Memory B cell (primary cell): ENCODE measurements at regions not wholly inside any gene's neighbourhood (a gene's known extent, or its start where the extent isn't known, plus 50 kb on each side); places are given as distances from the start of the nearest gene placed in this dataset.
"Not testable (repeated sequence)": the region's sequence is repeated elsewhere in the genome, so short reads cannot be mapped to it uniquely, and the experiment has no call there.

ENCODE experiments used
- ATAC-seq: fragments of 150-1000 bp; cut with Tn5 transposase; 2 replicates; pipeline ENCODE4 v1.10.0; 2021; ENCODE audit warnings: low read depth, mild to moderate bottlenecking, moderate library complexity
- DNase-seq, 2 donors: peaks; one replicate each; pipeline ENCODE4 v3.0.0; 2022; ENCODE audit warnings: low spot score in 2 of 2
- H3K27ac Mint-ChIP-seq: one replicate; pipeline ENCODE4 v1.8.0; 2022; ENCODE audit warnings: mild to moderate bottlenecking, moderate library complexity, mixed read lengths
- H3K27me3 Mint-ChIP-seq: one replicate; pipeline ENCODE4 v1.8.0; 2022; ENCODE audit warnings: mixed read lengths
- H3K36me3 Mint-ChIP-seq: one replicate; pipeline ENCODE4 v1.8.0; 2022; ENCODE audit warnings: mild to moderate bottlenecking, mixed read lengths
- H3K4me1 Mint-ChIP-seq: one replicate; pipeline ENCODE4 v1.8.0; 2022; ENCODE audit warnings: mixed read lengths
- H3K4me3 Mint-ChIP-seq: one replicate; pipeline ENCODE4 v1.8.0; 2022; ENCODE audit warnings: mild to moderate bottlenecking, moderate library complexity, mixed read lengths
- H3K9me3 Mint-ChIP-seq: one replicate; pipeline ENCODE4 v1.8.0; 2022; ENCODE audit warnings: mixed read lengths

DNA sequence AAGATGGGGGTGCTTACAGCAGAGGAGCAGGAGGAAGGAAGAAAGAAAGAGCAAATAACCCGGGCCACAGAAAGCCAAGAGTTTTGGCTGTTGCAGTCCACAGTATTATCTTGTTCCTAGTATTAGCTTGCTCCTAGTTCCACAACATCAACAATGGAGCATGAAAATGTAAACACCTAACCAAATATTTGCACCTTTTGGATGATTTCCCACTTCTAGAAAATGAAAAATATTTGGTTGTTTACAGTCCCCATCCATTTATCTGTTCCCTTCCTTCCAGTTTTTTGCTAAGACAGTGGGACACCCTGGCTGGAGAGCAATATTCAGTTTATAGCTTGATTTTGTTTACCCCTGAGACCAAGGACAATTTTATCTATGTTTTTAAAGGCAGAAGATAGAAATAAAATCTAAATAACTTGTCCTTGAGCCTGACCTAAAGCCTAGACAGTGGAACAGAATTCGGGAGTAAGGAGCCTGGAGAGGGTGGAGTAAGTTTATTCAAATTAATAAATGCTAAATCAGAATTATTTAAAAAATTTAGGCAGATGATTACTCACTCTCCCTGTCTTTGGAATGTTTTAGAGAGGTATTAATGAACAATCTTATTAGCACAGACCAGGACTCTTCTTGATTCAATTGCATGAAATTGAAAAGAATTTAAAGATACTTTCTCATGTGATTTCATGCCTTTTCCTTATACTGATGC lies 51.6 kb downstream of the RESF1 start:
- DNase-seq (no peak), ATAC-seq (no peak)
- H3K27me3 Mint-ChIP-seq = no peaks in the 10 kb centered on the region
- no peak overlapping the region for H3K4me3 Mint-ChIP-seq
- no peaks in the 10 kb centered on the region for H3K9me3 Mint-ChIP-seq
- no peak overlapping the region for H3K27ac Mint-ChIP-seq
- H3K4me1 Mint-ChIP-seq = no peaks in the 10 kb centered on the region
- H3K36me3 Mint-ChIP-seq = peaks cover 3% of the 10 kb centered on the region

DNA sequence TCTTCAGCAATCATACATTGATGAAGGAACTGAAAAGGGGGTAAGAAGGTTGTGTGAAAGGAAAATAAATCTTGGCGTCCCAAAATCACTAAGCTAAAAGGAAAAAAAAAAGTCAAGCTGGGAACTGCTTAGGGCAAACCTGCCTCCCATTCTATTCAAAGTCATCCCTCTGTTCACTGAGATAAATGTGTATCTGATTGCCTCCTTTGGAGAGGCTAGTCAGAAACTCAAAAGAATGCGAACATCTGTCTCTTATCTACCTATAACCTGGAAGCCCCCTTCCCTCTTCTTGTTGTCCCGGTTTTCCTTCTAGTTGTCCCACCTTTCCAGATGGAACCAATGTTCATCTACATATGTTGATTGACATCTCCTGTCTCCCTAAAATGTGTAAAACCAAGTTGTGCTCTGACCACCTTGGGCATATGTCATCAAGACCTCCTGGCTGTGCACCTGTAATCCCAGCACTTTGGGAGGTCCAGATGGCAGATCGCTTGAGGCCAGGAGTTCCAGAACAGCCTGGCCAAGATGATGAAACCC lies 53.1 kb downstream of the RESF1 start:
- no peak for ATAC-seq
- Mint-ChIP-seq H3K9me3 (no peaks in the 10 kb centered on the region), H3K4me1 (no peaks in the 10 kb centered on the region), H3K4me3 (no peak overlapping the region), H3K27ac (no peak overlapping the region), H3K36me3 (peaks cover 4% of the 10 kb centered on the region), H3K27me3 (no peaks in the 10 kb centered on the region)
- no peak for DNase-seq

DNA sequence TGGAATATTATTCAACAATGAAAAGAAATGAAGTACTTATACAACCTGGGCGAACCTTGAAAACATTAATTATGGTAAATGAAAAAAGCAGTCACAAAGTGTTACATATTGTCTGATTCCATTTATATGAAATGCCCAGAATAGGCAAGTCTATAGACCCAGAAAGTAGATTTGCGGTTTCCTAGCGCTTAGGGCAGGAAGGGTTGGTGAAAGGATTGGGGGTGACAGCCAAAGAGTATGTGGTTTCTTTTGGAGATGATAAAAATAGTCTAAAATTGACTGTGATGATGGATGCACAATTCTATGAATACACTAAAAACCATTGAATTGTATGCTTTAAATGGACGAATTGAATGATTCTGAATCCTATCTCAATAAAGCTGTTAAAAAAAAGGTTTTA lies 55.8 kb downstream of the RESF1 start:
- H3K27ac Mint-ChIP-seq = no peak overlapping the region

DNA sequence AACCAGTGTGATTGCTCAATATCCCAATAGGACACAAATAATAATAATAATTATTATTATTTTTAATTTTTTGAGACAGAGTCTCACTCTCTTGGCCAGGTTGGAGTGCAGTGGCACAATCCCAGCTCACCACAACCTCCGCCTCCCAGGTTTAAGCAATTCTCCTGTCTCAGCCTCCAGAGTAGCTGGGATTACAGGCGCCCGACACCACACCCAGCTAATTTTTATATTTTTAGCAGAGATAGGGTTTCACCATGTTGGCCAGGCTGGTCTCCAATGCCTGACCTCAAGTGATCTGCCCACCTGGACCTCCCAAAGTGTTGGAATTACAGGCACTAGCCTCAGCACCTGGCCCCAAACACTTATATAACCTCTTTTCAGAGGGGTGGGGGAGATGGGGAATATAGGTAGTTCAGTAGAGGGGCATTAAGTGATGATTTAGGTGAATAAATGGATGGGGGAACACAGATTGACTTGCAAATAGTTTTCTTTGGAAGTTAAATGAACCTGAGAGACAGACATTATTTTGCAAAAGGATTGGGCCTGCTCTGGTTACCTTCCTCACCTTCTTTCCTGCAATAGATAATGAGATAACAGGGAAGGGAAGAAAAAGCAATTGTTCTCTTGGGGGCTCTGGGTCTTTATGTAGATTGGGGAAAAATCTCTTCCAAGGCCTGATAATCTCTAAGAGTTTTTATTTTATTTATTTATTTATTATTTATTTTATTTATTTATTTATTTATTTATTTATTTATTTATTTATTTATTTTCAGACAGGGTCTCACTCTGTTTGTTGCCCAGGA lies 57.7 kb downstream of the RESF1 start:
- Mint-ChIP-seq H3K27ac (no peak overlapping the region), H3K4me1 (no peaks in the 10 kb centered on the region)
- no peak for ATAC-seq

More for the DNA sequence above, 55.8 kb downstream of the RESF1 start:
- Mint-ChIP-seq H3K4me1 (no peaks in the 10 kb centered on the region), H3K36me3 (peaks cover 3% of the 10 kb centered on the region), H3K9me3 (no peaks in the 10 kb centered on the region), H3K27me3 (no peaks in the 10 kb centered on the region), H3K4me3 (no peak overlapping the region)
- DNase-seq (no peak), ATAC-seq (no peak)

DNA sequence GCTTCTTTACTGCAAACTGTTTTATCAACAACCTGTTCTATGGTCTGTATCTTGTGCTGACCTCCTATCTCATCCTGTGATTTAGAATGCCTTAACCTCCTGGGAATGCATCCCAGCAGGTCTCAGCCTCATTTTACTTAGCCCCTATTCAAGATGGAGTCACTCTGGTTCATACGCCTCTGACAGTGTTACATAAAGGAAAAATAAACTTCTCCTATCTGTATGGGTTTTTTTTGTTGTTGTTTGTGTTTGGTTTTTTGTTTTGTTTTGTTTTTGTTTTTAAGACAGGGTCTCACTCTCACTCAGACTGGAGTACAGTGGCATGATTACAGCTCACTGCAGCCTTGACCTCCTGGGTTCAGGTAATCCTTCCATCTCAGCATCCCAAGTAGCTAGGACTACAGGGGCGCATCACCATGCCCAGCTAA lies 62.1 kb downstream of the RESF1 start:
- no peak for DNase-seq
- peaks cover 9% of the 10 kb centered on the region for H3K36me3 Mint-ChIP-seq
- no peak overlapping the region for H3K4me3 Mint-ChIP-seq
- no peak for ATAC-seq
- H3K9me3 Mint-ChIP-seq = no peaks in the 10 kb centered on the region
- no peak overlapping the region for H3K27ac Mint-ChIP-seq
- no peaks in the 10 kb centered on the region for H3K27me3 Mint-ChIP-seq
- peaks cover 10% of the 10 kb centered on the region for H3K4me1 Mint-ChIP-seq

More for the DNA sequence above, 57.7 kb downstream of the RESF1 start:
- H3K36me3 Mint-ChIP-seq = peaks cover 2% of the 10 kb centered on the region
- H3K9me3 Mint-ChIP-seq = no peaks in the 10 kb centered on the region
- DNase-seq = no peak
- H3K4me3 Mint-ChIP-seq = no peak overlapping the region
- H3K27me3 Mint-ChIP-seq = no peaks in the 10 kb centered on the region

DNA sequence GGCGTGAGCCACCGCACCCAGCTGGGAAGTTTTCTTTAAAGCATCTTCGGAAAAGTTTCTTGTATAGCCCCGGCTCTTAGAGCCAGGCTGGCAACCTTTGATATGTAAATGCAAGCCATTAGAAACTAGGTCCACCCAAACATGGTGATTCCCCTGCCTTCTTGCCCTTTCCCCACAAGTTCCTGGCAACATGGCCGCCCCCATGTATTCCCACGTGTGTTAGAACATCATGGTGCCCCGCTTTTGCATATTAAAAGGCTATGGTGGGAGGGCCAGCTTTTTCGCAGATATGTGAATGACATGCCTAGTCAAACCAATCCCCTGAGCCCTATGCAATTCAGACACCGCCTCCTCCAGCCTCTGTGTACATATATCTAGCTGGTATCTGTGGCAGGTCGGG lies 63.2 kb downstream of the RESF1 start:
- H3K27me3 Mint-ChIP-seq, H3K4me3 Mint-ChIP-seq, DNase-seq, ATAC-seq, H3K27ac Mint-ChIP-seq, H3K36me3 Mint-ChIP-seq, H3K9me3 Mint-ChIP-seq: not testable (repeated sequence)
- H3K4me1 Mint-ChIP-seq = peaks cover 12% of the 10 kb centered on the region

DNA sequence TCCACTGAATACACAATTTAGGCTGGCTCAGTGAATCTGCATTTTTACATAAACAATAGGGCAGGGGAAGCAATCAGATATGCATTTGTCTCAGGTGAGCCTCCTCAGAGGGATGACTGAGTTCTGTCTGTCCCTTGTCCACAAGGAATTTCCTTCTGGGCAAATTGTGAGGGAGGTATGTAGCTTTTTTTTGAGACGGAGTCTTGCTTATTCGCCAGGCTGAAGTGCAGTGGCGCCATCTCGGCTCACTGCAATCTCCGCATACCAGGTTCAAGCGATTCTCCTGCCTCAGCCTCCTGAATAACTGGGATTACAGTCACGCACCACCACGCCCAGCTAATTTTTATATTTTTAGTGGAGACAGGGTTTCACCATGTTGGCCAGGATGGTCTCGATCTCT lies 64.6 kb downstream of the RESF1 start:
- not testable (repeated sequence) for H3K4me3 Mint-ChIP-seq, ATAC-seq, H3K36me3 Mint-ChIP-seq, H3K27ac Mint-ChIP-seq, H3K9me3 Mint-ChIP-seq, H3K27me3 Mint-ChIP-seq, DNase-seq
- H3K4me1 Mint-ChIP-seq = peaks cover 18% of the 10 kb centered on the region

DNA sequence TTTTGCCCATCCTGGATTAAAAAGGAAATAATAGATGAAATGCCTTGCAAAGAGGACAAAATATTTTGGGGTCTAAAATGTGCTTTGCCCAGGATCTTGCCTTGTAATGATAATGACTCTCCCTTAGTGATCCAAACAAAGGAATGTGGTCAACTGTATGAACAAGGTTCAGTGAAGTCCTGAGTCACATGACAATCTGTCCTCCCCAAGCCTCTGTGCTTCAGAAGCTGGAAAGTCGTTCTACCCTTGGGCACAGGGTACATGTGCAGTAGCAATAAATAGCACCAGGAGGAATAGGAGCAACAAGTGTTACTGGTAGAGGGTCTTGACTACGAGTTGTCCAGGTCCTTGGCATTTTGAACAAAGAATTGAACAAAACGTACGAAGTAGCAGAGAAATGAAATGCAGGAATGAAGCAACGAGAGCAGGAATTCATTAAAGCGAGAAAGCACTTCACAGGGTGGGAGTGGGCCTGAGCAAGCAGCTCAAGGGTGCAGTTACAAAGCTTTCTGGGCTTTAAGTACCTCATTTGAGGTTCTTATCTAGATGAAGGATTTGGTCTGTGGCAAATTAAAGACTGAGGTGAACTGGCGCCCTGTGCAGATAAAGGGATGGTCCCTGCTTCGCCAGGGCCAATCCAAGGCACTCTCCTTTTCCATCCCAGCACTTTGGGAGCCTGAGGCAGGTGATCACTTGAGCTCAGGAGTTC lies 65.8 kb downstream of the RESF1 start:
- H3K4me3 Mint-ChIP-seq = no peak overlapping the region
- no peaks in the 10 kb centered on the region for H3K27me3 Mint-ChIP-seq
- peak overlapping the region; percentile 53 for H3K27ac Mint-ChIP-seq
- peaks cover 4% of the 10 kb centered on the region for H3K9me3 Mint-ChIP-seq
- DNase-seq (no peak), ATAC-seq (no peak)
- peaks cover 21% of the 10 kb centered on the region for H3K4me1 Mint-ChIP-seq
- H3K36me3 Mint-ChIP-seq = peaks cover 10% of the 10 kb centered on the region

DNA sequence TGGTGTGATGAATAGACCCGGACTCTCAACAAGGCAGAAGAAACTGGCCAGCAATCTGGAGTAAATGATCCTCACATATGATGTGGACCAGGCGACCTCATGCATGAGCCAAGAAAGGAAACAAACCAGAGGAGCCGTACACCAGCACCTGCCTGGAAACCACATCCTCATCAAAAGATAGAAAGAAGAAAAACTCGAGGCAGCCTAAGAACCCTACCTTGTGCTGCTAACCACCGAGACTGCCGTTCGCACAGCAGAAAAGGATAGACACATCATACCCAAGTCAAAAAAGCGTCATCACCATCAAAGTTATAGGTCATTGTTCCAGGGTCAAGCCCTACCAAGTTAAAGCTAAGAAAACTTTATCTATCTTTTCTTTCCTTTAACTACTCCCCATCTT lies 66.7 kb downstream of the RESF1 start:
- peaks cover 10% of the 10 kb centered on the region for H3K36me3 Mint-ChIP-seq
- H3K9me3 Mint-ChIP-seq = peaks cover 4% of the 10 kb centered on the region
- ATAC-seq (peak; percentile 68), DNase-seq (peak in 1 of 2 donors; percentile 1)
- H3K4me3 Mint-ChIP-seq = peak overlapping the region; percentile 31
- H3K4me1 Mint-ChIP-seq = peaks cover 23% of the 10 kb centered on the region
- H3K27ac Mint-ChIP-seq = peak overlapping the region; percentile 25
- no peaks in the 10 kb centered on the region for H3K27me3 Mint-ChIP-seq

DNA sequence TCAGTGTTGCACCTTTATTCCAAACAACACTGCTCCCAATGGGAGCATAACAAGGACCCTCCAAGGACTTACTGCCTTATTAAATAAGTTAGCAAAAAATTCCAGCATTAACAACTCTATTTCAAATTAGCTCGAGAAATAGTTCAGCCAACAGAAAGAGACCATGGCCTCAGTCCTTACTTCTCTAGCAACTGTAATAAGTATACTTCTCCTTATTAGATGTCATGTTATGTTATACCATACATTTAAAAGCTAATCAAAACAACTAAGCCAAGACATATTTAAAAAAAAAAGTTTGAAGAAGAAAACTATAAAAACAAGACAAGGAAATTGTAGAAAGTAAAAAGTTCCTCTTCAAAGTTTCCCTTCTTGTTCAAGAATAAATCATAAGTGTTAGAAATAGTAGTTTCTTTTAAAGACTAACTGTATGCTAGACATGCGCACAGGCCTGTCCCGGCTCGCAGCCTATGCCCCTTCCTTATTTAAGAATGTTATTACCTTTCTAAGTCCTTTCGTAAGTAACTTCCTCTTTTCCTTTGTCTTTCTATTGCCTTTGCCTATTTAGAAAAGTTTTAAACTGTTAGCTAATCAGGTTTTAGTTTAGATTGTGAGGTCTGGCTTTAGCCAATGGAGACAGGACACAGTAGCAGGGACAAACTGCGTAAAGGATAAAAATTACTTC lies 68.6 kb downstream of the RESF1 start:
- Mint-ChIP-seq H3K27ac (no peak overlapping the region), H3K4me1 (peaks cover 27% of the 10 kb centered on the region), H3K27me3 (no peaks in the 10 kb centered on the region), H3K4me3 (no peak overlapping the region), H3K9me3 (peaks cover 4% of the 10 kb centered on the region), H3K36me3 (peaks cover 6% of the 10 kb centered on the region)
- DNase-seq = peak; percentile 12 to 36
- peak; percentile 89 for ATAC-seq

DNA sequence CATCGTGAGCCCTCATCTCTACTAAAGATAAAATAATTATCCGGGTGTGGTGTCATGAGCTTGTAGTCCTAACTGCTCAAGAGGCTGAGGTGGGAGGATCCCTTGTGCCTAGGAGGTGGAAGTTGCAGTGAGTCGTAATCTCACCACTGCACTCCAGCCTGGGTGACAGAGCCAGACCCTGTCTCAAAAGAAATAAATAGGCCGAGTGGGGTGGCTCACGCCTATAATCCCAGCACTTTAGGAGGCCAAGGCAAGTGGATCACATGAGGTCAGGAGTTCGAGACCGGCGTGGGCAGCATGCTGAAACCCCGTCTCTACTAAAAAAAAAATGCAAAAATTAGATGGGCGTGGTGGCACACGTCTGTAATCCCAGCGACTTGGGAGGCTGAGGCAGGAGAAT lies 70.9 kb downstream of the RESF1 start:
- H3K9me3 Mint-ChIP-seq = peaks cover 4% of the 10 kb centered on the region
- DNase-seq (no peak), ATAC-seq (no peak)
- no peaks in the 10 kb centered on the region for H3K27me3 Mint-ChIP-seq
- peaks cover 3% of the 10 kb centered on the region for H3K36me3 Mint-ChIP-seq
- peaks cover 23% of the 10 kb centered on the region for H3K4me1 Mint-ChIP-seq
- no peak overlapping the region for H3K27ac Mint-ChIP-seq
- H3K4me3 Mint-ChIP-seq = no peak overlapping the region

DNA sequence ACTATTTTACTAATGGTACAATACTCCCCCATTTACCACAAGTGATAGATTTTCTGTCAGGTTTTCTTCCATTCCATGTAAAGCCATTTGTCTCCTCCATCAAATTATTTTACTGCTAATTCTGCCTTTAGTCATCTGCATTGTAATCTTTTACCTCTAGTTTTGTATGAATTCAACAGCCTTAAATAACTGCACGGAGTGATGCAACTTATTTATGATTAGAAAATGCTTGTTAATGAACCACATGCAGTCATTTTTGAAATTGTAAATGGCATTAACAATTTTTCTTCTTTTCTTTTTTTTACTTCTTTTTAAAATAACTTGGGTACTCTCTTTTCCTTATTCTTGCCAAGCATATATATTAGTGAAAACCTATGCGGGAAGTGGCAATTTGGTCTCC lies 71.5 kb downstream of the RESF1 start:
- no peaks in the 10 kb centered on the region for H3K27me3 Mint-ChIP-seq
- H3K4me1 Mint-ChIP-seq = peaks cover 22% of the 10 kb centered on the region
- DNase-seq (no peak), ATAC-seq (no peak)
- peak overlapping the region; percentile 37 for H3K27ac Mint-ChIP-seq
- no peak overlapping the region for H3K4me3 Mint-ChIP-seq
- H3K36me3 Mint-ChIP-seq = peaks cover 3% of the 10 kb centered on the region
- H3K9me3 Mint-ChIP-seq = peaks cover 4% of the 10 kb centered on the region

DNA sequence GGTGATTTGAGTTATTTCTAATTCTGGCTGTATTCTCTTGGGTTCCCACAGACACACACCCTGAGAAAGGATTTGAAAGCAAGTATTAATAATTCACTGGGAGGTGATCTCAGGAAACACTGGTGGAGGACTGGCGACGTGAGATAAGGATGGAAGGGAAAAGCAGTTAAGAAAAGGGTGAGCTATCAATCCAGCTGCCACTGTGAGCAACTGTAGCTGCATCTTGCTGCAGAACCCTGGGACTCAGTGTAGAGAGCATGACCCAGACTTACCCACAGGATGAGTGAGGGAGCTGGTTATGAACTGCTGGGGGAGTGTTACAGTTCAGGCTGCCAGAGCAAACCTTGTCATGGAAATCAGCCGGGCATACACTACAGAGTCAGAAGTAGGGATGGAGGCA lies 71.9 kb downstream of the RESF1 start:
- Mint-ChIP-seq H3K4me1 (peaks cover 18% of the 10 kb centered on the region), H3K9me3 (peaks cover 4% of the 10 kb centered on the region), H3K36me3 (peaks cover 3% of the 10 kb centered on the region), H3K27me3 (no peaks in the 10 kb centered on the region), H3K27ac (peak overlapping the region; percentile 37), H3K4me3 (no peak overlapping the region)
- ATAC-seq = no peak
- no peak for DNase-seq
